OCI-LY3 (cell line): ENCODE measurements at regions not wholly inside any gene's neighbourhood (a gene's known extent, or its start where the extent isn't known, plus 50 kb on each side); places are given as distances from the start of the nearest gene placed in this dataset.

Source experiments
- H2AFZ ChIP-seq: fragments of 200-600, 300-600 bp; shearing (Covaris generic); 2 replicates; pipeline ENCODE4 v1.6.0; 2014; ENCODE audit warnings: antibody characterized with exemption, low read depth, low read length
- H3K27ac ChIP-seq: fragments of 200-600, 300-600 bp; sonication (generic); 2 replicates; pipeline ENCODE4 v1.5.1; 2014; ENCODE audit warnings: mild to moderate bottlenecking, low read length, moderate library complexity, mixed read lengths
- H3K27me3 ChIP-seq: fragments of 200-600, 300-600 bp; sonication (generic); 2 replicates; pipeline ENCODE4 v1.6.1; 2014; ENCODE audit warnings: low read depth, low read length, mixed read lengths
- H3K36me3 ChIP-seq: fragments of 200-600, 300-600 bp; sonication (generic); replicated peaks from 2 replicates; pipeline ENCODE3; 2014; ENCODE audit warnings: low read depth, low read length, mixed read lengths
- H3K4me1 ChIP-seq: fragments of 300-600, 200-600 bp; sonication (generic); 2 replicates; pipeline ENCODE4 v1.6.1; 2014; ENCODE audit warnings: low read length, mixed read lengths
- H3K4me2 ChIP-seq: fragments of 200-600, 300-600 bp; sonication (generic); 2 replicates; pipeline ENCODE4 v1.6.1; 2014; ENCODE audit warnings: low read length, mixed read lengths
- H3K4me3 ChIP-seq: fragments of 300-600, 200-600 bp; sonication (generic); 2 replicates; pipeline ENCODE4 v1.5.1; 2014; ENCODE audit warnings: antibody characterized with exemption, mild to moderate bottlenecking, low read length, moderate library complexity
- H3K79me2 ChIP-seq: fragments of 300-600, 200-600 bp; shearing (Covaris generic); 2 replicates; pipeline ENCODE4 v1.6.1; 2014; ENCODE audit warnings: mild to moderate bottlenecking, low read length, mixed read lengths
- H3K9ac ChIP-seq: fragments of 300-600, 200-600 bp; shearing (Covaris generic); 2 replicates; pipeline ENCODE4 v1.6.0; 2014; ENCODE audit warnings: mild to moderate bottlenecking, low read length, moderate library complexity
- H3K9me3 ChIP-seq: fragments of 200-600, 300-600 bp; shearing (Covaris generic); 2 replicates; pipeline ENCODE4 v1.6.1; 2014; ENCODE audit warnings: low read length, mixed read lengths; ENCODE audit not compliant: insufficient read depth
- H4K20me1 ChIP-seq: fragments of 200-600, 300-600 bp; sonication (generic); 2 replicates; pipeline ENCODE4 v1.6.1; 2016; ENCODE audit warnings: low read length, mixed read lengths; ENCODE audit not compliant: insufficient read depth
- CTCF ChIP-seq: fragments of 200-600, 300-600 bp; sonication (generic); IDR thresholded peaks from 2 replicates; pipeline ENCODE4 v1.5.1; 2014; ENCODE audit warnings: antibody characterized with exemption, low read length, low read depth
- EZH2phosphoT487 ChIP-seq: fragments of 200-600 bp; shearing (Covaris generic); IDR thresholded peaks from 2 replicates; pipeline ENCODE4 v1.6.1; 2018; ENCODE audit warnings: antibody characterized with exemption, mixed run types, low read depth

GRCh38 chr2:186327251-186327868, 158.7 kb upstream of the ZC3H15 start:
- Histone ChIP-seq H3K27me3 (no peaks in the 10 kb centered on the region), H3K4me3 (no peak overlapping the region), H3K9ac (no peak overlapping the region), H3K4me1 (no peaks in the 10 kb centered on the region), H3K4me2 (no peak overlapping the region), H4K20me1 (no peaks in the 10 kb centered on the region), H3K36me3 (no peaks in the 10 kb centered on the region), H3K9me3 (no peaks in the 10 kb centered on the region), H3K79me2 (no peaks in the 10 kb centered on the region), H2AFZ (no peak overlapping the region), H3K27ac (no peak overlapping the region)
- TF ChIP-seq CTCF = no peak
- TF ChIP-seq EZH2phosphoT487 = no peak

GRCh38 chr2:186328838-186329237, 157.2 kb upstream of the ZC3H15 start:
- Histone ChIP-seq H3K9me3 (no peaks in the 10 kb centered on the region), H3K79me2 (no peaks in the 10 kb centered on the region), H3K4me1 (no peaks in the 10 kb centered on the region), H3K4me2 (no peak overlapping the region), H3K4me3 (no peak overlapping the region), H2AFZ (no peak overlapping the region), H4K20me1 (no peaks in the 10 kb centered on the region), H3K36me3 (no peaks in the 10 kb centered on the region), H3K9ac (no peak overlapping the region), H3K27me3 (no peaks in the 10 kb centered on the region), H3K27ac (no peak overlapping the region)
- TF ChIP-seq EZH2phosphoT487 = no peak
- no peak for TF ChIP-seq CTCF

- Histone ChIP-seq H3K4me1 (no peaks in the 10 kb centered on the region), H3K9ac (no peak overlapping the region), H3K79me2 (no peaks in the 10 kb centered on the region), H3K36me3 (peaks cover 3% of the 10 kb centered on the region), H2AFZ (no peak overlapping the region), H3K4me2 (no peak overlapping the region), H3K27ac (no peak overlapping the region), H3K27me3 (no peaks in the 10 kb centered on the region), H4K20me1 (no peaks in the 10 kb centered on the region), H3K4me3 (no peak overlapping the region), H3K9me3 (0 out of 2 replicates have a peak, but pooled peaks cover 3% of the 10 kb centered on the region)
- TF ChIP-seq EZH2phosphoT487 = no peak
- TF ChIP-seq CTCF = no peak
These were observed 156.0 kb upstream of the ZC3H15 start for GRCh38 chr2:186330050-186330449.

- 0 out of 2 replicates have a peak, but pooled peaks cover 2% of the 10 kb centered on the region for H3K9me3 ChIP-seq
- H3K27me3 ChIP-seq = no peaks in the 10 kb centered on the region
- no peaks in the 10 kb centered on the region for H3K79me2 ChIP-seq
- TF ChIP-seq EZH2phosphoT487 (no peak), CTCF (no peak)
- H2AFZ ChIP-seq = no peak overlapping the region
- H3K9ac ChIP-seq = no peak overlapping the region
- H3K4me1 ChIP-seq = no peaks in the 10 kb centered on the region
- H3K36me3 ChIP-seq = peaks cover 2% of the 10 kb centered on the region
- H4K20me1 ChIP-seq = no peaks in the 10 kb centered on the region
- no peak overlapping the region for H3K4me2 ChIP-seq
- H3K27ac ChIP-seq = no peak overlapping the region
- H3K4me3 ChIP-seq = no peak overlapping the region
These were observed 146.3 kb upstream of the ZC3H15 start for GRCh38 chr2:186339716-186340115.
